IPS DF 4.7 (cell line): ENCODE measurements at regions not wholly inside any gene's neighbourhood (a gene's known extent, or its start where the extent isn't known, plus 50 kb on each side); places are given as distances from the start of the nearest gene placed in this dataset.

Experiments used
- DNase-seq: peaks from one replicate; pipeline ENCODE4 v3.0.0-alpha.2; 2013; ENCODE audit warnings: low spot score; ENCODE audit errors: extremely low read depth

DNA sequence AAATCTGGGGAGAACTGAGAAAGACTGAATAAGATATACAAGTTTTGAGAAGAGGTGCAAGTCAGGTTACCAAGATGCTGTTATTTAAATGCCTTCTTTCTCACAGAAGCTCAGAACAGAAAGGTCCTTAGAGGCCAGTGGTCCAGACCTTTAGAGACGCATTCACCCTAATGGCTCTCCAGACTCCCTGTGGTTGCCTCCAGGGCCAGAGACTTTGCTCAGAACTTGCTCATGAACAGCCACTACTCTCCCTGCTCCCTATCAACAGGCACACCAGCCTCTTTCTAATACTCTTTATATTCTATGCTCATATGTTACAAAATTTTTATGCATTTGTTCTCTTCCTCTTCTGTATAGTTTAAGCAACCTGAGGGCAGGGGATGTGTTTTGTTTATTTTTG is 349.0 kb upstream of the TNP1 start:
- DNase-seq, result no peak

DNA sequence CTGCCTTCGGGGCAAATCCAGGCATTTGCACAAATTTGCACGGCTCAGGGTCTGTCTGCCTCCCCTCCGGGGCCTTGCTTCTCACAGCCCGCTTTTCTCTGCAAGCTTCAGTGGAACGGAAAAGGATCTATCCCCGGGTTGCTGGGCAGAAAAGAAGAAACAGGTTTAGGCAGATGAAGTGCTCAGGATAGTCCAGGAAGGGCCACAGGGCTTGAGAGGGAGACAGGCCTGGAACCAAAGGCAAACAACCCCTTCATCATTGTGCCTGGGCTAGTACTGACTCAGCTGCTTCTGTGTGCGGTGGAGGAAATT is 347.8 kb upstream of the TNP1 start:
- DNase-seq, result no peak

DNA sequence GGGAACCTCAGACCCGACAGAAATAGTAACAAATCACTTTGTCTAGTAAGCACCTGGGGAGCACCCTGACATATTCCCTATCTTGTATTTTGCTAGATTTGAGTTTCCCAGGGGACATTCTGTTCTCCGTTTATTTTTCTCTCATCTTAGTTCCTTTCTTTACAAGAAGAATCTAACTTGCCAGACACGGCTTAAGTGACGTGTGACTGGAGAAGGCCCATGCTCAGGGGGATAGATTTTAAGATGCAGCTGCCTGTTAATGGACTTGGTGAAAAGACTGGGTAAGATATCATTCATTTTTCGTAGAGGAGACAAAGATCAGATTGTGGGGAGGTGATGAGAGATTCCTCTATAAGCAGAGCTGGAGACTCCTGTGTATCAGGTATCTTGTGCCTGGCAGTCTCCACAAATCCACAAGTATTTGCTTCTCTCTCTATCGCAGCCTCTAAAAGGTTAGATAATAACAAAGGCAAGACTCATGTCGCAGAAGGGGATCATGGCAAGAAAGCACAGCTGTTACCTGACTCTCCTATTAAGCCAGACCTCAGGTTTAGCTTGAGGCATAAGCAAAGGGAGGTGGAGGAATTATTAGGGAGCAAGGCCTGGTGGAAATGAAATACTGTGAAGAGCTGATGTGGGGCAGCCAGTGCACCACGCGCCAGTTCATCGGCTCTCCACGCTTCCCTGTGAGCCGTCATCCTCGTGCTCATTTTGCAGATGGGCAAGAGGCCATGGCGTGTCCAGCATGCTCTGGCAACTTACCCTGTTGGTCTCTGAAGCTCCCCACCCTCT is 347.2 kb upstream of the TNP1 start:
- DNase-seq, result no peak

DNA sequence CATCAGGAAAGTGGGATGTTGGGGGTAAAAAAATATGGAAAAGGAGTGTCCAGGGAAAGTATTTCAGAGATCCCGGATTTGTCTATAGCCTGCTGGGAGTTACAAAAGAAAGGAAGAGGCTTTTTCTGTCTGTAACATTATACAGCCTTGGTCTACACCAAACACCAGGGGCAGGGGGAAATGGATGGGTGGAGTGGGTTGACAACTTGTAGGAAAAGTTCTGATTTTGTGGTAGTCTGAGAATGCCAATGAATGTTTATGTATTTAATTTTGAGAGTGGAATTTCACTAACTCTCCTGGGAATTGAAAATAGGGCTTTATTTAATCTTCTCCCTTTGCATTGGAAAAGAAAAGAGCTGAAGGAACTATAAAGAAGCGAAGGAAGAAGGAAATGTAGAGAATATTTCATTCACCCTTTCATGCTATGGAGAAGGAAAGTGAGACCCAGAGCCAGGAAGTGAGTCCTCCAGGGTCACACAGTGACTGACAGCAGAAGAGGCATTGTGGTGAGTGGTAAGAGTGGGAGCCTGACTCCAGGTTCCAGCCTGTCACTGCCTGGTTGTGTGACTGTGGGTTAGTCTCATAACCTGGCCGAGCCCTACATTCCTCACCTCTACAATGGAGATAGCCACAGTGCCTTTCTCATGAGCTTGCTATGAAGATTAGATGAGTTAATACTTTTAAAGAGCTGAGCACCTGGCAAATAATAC is 346.3 kb upstream of the TNP1 start:
- no peak for DNase-seq

DNA sequence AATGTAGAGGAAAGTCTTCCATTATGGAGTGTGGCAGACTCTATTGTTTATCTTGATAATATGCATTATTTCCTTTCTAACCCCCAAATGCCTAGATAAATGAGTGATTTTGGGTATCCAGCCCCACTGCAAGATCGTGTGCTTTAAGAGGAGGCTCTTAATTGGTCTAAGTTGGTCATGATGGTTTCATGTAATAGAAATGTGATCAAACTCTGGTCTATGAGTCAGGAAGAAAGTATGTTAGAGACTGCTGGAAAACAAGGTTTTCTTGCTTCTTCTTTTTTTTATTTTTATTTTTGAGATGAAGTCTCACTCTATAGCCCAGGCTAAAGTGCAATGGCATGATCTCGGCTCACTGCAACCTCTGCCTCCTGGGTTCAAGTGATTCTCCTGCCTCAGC is 344.5 kb upstream of the TNP1 start:
- no peak for DNase-seq

DNA sequence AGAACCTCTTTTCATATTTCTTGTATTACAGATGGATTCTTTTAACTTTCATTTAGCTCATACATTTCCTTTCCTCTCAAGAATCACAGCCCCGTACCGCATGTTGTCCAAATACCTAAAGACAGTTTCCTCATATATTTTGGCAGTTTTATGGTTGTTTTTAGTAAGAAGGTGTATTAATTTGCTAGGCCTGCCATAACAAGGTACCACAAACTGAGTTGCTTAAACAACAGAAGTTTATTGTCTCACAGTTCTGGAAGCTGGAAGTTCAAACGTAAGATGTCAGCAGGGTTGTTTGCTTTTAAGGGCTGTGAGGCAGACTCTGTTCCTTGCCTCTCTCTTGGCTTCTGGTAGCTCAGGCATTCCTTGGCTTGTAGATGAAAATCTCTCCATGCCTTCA is 343.2 kb upstream of the TNP1 start:
- no peak for DNase-seq

DNA sequence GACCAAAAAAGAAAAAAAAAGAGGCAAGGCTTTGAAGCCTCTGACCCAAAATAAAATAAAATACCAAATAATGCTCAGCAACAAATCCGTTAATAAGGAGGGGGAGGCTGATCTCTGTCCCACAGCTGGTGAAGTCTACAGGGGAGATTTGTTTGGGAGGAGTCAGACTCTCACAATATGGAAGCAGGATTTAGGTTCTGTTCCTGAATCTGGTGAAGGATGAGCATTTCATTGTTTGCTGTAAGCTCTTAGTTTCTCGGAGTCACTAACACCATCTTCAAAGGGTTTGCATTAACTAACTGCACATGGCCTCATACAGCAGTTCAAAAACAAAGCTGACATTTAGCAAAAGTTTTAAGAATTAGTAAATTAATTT is 339.4 kb upstream of the TNP1 start:
- no peak for DNase-seq

DNA sequence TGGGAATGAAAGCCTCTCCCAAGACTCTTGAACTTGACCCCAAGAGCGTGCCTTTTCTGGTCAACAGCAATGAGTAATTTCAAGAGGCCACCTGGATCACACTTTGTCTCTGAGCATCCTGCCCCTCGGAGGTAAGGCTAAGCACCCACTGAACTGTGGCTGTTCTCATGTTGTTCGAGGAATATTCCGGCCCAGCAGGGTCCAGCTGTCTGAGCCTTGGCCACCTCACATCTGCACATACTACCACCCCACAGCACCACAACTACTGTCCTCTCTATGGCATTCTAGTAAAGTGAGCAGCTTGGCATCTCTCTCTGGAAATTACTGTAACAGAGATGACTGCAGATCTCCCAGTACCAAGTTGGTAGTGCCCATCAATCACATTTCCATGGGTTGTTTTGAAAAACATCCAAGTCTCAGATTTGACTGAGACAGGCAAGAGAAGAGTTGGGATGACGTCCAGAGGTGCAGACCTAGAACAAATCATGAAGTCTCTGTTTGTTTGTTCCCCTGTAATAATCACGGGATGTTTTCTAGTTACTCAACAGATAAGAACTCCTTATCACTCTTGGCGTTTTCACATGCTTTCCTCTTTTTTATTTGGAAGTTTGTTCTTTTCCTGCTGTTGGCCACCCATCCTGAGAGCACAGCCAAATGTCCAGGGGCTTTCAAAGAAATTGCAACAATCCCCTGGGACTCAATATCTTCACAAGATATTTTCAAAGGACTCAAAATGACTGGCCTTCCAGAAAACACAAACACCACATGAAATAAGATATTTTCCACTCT is 336.0 kb upstream of the TNP1 start:
- DNase-seq, result no peak

DNA sequence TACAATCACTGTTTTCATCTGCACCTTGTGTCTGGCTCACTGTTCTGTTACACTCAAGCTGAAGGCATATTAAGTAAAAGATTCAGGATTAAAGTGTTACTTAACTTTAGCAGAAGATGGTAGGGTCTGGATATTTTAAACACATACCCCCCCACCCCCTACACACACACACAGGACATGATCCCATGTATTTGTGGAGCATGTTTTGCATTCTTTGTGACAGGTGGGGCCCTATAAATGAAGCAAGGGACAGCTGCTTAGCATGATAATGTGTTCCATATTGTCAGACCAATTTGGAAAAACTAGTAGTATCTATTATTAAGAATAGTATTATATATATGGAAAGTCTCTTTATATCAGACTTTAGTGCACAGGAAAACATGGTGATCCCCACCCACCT is 335.2 kb upstream of the TNP1 start:
- DNase-seq, result no peak

DNA sequence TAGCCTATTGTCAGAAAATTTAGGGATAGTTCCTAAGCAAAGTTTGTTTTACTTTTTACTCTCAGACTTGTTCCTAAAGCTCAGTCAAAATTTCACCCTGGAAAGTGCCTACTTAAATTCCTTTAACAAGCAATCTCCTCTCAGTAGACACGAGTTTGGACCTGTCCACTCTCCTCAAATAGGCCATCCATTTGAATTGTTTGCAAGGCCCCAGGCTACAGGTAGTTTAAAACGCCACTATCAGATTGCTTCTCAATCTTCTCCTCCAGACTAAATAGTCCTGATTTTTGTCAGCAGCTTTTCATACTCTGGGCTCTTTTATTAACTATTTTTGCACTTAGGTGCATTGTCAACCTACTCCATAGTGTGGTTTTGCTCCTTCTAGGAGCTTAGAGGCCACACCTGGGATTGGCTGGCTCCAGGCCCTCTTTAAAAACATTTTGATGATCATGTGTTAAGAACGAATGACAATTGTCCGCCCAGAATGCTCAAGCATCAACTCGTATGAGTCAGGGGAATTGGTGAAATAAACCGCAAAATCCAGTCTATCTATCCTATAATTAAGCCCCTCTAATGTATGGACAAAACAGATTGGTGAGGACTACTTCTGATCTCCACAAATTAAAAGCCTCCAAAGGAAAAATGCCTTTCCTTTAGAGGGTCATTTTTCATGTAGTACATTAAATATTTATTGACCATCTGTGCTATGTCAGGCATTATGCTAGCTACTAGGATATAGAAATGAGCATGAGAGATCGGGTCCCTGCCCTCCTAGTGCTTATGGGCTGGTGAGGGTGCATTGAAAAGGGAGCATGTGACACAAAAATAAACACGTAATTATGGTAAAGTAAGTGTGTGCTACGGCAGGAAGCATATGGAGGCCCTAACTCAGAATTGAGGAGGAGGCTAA is 333.8 kb upstream of the TNP1 start:
- no peak for DNase-seq

DNA sequence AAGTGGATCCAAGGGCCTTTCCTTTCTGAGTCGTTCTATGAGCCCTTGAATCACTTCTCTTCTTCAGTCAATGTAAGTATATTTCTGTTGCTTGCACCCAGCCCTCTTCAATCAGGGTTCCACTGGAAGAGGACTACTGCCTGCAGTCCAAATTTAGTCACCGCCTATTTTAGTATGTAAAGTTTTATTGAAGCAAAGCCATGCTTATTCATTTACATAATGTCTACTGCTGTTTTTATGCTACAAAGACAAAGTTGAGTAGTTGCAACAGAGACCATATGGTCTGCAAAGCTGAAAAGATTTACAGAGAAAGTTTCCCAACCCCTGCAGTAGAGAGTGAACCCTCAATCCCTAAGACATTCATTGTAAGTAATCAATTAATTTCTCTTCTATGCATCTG is 332.5 kb upstream of the TNP1 start:
- no peak for DNase-seq

DNA sequence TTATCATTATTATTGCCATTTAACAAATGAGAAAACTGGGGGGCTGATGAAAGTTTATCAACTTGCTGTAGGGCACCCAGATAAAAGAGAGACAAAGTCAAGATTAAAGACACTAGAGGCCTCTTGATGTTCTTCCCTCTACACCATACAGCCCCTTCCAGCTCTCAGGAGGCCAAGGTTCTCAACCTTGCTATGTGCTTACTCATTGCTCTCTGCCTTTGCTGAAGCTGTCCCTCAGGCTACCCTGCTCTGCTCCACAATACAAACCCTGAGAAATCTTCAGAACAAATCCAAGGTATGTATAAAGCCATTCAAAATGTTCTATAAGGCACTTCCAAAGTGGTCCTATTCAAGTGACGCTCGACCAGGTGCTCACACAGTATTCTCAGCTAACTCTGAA is 329.9 kb upstream of the TNP1 start:
- no peak for DNase-seq

DNA sequence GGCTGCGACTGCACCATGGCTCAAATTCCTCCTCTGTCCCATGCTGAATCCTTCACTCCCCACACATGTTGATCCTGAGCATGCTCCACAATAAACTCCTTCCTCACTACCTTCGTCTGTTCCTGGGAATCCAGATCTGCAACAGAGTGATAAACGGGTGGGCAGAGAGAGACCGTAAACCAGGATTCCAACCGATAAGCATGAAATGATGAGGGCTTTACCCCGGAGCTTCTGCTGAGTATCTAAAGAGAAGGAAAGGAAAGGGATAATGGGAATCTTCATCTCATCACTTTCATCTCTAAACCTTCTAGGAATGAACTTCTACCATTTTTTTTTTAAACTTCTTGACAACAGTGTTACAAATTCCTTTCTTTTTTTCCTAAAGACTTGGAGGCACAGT is 329.3 kb upstream of the TNP1 start:
- DNase-seq, result no peak

DNA sequence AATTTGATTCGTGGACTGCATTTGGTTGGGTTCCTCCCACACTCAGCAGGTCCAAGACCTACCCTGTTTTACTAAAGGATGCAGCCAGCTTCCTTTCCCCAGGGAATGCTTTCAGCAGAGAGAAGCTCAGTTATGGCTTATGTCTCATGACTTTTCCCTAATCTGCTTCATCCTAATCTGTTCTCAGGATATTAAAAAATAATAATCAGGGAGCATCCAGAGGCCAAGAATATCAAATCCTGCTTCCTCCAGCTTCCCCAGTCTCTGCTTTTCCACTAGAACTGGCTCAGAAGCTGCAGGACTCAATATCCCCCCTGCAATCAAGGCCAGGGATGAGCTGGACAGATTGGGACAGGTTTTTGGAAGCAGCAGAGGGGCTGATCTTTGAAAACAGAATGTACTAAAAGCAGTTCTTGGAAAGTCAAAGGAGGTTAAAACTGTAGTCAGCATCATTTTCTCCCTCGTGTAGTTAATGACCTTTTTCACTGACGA is 326.9 kb upstream of the TNP1 start:
- DNase-seq, result no peak

DNA sequence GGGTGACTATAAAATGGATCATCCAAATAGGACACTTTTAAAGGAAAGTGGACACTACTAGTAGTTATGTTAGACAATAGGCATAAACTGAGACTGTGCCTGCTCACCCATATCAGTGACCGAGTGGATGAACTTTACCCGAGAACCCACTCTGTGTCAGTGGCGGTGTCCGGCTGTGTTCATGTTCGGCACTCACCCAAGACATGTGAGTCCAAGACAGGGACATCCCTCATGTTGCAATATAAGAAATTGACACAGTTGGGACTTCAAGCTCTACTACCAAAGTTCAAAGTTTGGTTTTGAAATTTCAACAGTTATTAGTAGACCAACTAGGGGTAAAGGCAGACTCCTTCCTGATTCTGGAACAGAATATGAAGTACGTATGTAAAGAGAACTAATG is 326.3 kb upstream of the TNP1 start:
- no peak for DNase-seq

DNA sequence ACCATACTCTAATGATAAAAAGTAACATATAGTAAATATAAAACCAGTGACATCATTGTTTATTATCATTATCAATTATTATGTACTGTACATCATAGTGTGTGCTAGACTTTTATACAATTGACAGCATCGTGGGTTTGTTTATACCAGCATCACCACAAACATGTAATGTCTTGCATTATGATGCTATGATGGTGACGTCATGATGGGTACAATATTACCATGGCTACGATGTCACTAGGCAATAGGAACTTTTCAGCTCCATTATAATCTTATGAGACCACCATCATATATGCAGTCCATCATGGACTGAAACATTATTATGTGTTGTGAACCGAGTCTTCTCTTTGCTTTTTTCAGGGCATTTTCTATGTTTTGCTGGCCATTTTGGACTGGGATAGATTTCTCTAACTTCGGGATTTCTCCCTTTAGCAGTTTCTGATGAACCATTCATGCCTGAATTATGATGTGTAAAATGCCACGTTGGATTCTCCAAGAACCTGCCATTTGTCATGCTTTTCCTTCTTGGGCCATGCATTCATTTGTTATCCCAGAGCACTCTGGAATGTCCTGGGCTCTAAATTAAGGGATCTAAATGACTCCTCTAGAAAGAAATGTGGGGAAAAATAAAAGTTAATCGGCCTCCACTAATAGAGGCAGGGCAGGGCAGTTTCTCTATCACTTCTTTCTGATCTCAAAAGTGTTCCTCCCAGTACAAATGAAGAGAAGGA is 325.6 kb upstream of the TNP1 start:
- no peak for DNase-seq

DNA sequence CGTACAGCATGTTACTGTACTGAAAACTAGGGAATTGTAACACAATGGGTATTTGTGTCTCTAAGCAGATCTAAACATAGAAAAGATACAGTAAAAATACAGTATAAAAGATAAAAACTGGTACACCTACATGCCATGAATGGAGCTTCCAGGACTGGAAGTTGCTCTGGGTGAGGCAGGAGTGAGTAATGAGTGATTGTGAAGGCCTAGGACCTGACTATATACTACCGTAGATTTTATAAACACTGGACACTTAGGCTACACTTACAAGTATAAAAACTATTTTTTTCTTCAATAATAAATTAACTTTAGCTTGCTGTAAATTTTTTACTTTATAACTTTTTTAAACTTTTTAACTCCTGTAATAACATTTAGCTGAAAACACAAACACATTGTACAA is 324.4 kb upstream of the TNP1 start:
- DNase-seq, result no peak

DNA sequence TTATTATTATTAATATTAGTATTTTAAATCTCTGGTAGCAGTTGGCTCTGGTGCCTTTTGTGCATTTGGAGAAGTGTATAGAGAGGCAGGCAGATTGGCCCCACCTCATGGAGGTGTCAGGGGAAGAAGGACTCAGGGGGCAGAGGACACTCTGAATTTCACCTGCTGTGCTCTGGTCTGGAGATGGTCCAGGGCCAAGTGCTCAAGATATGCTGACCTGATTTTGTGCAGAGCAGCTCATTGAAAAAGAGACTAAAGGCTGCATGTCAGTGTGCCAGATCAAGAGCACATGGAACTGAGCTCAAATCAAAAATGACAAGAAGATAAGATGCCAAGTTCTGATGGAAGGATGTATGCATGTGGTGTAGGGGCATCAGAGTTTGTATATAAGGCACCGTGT is 323.6 kb upstream of the TNP1 start:
- DNase-seq, result no peak

DNA sequence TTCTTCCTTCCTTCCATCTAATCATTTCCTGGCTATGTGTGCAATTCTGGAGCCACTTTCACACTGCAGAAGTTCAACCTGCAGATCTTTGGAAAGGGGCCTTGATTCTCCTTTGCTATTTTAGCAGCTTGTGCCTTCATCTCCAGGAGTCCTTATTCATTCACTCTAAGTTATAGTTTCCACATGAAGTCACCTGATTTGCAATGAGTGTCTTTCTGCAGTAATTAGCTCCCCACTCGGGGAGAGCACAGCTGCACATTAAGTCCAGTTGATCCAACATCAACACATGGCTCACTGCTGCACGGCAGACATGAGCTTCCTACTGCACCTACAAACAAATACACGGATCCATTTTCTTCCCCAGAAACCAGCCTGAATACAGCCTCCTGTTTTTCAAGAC is 323.1 kb upstream of the TNP1 start:
- no peak for DNase-seq

DNA sequence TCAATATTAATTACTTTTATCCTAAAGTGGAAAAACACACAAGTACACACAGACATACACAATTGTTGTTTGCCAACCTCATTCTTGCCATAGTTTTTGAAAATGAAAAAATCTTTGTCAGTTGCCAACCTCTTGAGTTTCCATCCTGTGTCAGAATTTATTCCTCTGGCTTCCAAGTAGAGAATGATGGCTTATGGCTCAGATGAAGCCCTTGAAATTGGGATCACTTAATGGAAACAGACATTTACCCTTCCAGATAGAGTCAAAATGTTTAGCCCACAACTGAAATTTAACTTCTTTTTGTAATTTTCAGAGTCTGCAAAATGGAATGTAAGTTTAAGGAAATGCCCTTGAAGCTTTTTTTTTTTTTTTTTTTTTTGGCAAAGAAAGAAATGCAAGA is 321.6 kb upstream of the TNP1 start:
- DNase-seq, result no peak

DNA sequence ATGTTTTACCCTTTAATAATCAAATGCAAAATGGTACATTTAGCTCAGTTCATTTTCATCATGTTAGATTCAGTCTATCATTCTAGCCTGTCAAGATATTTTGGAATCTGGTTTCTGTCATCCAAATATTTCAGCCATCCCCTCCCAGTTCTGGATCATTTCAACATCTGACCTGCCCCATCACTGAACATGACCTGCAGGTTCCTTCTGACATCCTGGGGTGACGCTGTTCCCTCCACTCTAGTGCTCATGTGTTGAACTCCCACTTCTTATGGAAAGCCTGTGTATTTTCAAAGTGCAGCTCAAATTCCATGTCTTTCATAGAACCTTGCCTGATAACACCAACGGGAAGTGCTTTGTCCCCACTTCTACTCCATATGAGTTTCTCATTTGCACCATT is 320.0 kb upstream of the TNP1 start:
- no peak for DNase-seq
